H1 (cell line): ENCODE measurements at regions not wholly inside any gene's neighbourhood (a gene's known extent, or its start where the extent isn't known, plus 50 kb on each side); places are given as distances from the start of the nearest gene placed in this dataset.

Source experiments
- CTCF ChIA-PET: fragments of 300-600 bp; sonication (Branson Sonifier 250); formaldehyde crosslinking; loops from one replicate; lab custom pipeline; 2021; ENCODE audit not compliant: partially characterized antibody; lab: Charles Lee
- POLR2A ChIA-PET: fragments of 300-600 bp; sonication (Branson Sonifier 250); formaldehyde crosslinking; loops from one replicate; lab custom pipeline; 2021; ENCODE audit warnings: inconsistent platforms; ENCODE audit not compliant: partially characterized antibody; lab: Charles Lee
- DNase-seq, 2 experiments: peaks; one replicate each; pipeline versions ENCODE4 v3.0.0 to v3.0.0-alpha.2; 2010 to 2022; ENCODE audit warnings: low spot score in 2 of 2, low read depth in 1 of 2, mixed read lengths in 1 of 2
- FAIRE-seq: peaks from 2 replicates; lab custom pipeline; 2011; peaks lifted over from hg19 to GRCh38; lab: Jason Lieb, UNC
- H2AFZ ChIP-seq: 2 replicates; pipeline ENCODE4 v1.8.1; 2012; ENCODE audit warnings: low read length, inconsistent platforms
- H2AK5ac ChIP-seq: 2 replicates; pipeline ENCODE4 v1.6.1; 2013; ENCODE audit warnings: low read depth, low read length
- H2BK120ac ChIP-seq: replicated peaks from 2 replicates; pipeline ENCODE3; 2013; ENCODE audit warnings: low read depth, low read length, inconsistent platforms
- H2BK12ac ChIP-seq: 2 replicates; pipeline ENCODE4 v1.6.1; 2013; ENCODE audit warnings: low read depth, low read length
- H2BK15ac ChIP-seq: 2 replicates; pipeline ENCODE4 v1.6.1; 2013; ENCODE audit warnings: low read length
- H2BK20ac ChIP-seq: 2 replicates; pipeline ENCODE4 v1.6.1; 2013; ENCODE audit warnings: low read length
- H2BK5ac ChIP-seq: 2 replicates; pipeline ENCODE4 v1.6.1; 2013; ENCODE audit warnings: low read depth, low read length
- H3K14ac ChIP-seq: 2 replicates; pipeline ENCODE4 v1.6.1; 2013; ENCODE audit warnings: inconsistent platforms; ENCODE audit not compliant: insufficient read length
- H3K18ac ChIP-seq: 2 replicates; pipeline ENCODE4 v1.6.1; 2013; ENCODE audit warnings: low read length; ENCODE audit errors: extremely low read depth
- H3K23ac ChIP-seq: 2 replicates; pipeline ENCODE4 v1.6.1; 2013; ENCODE audit warnings: inconsistent platforms; ENCODE audit not compliant: insufficient read length
- H3K23me2 ChIP-seq: 2 replicates; pipeline ENCODE4 v1.6.1; 2013; ENCODE audit warnings: low read depth, low read length
- H3K27ac ChIP-seq: 2 replicates; pipeline ENCODE4 v1.6.1; 2011; ENCODE audit warnings: low read depth, low read length, inconsistent platforms
- H3K27me3 ChIP-seq, 4 experiments: replicated peaks in 1 of 4; 1 replicate in 1 of 4; 2 replicates in 3 of 4; pipeline versions ENCODE4 v1.6.1 to v1.8.1; 2011 to 2013; ENCODE audit warnings: low read length in 3 of 4, mild to moderate bottlenecking in 3 of 4, inconsistent platforms in 2 of 4, mixed read lengths in 2 of 4, moderate library complexity in 1 of 4; ENCODE audit not compliant: control insufficient read depth in 3 of 4, insufficient read depth in 3 of 4; ENCODE audit errors: extremely low read depth in 1 of 4
- H3K36me3 ChIP-seq, 4 experiments: 2 replicates each; pipeline versions ENCODE4 v1.6.1 to v1.8.1; 2011 to 2013; ENCODE audit warnings: mild to moderate bottlenecking in 4 of 4, low read length in 3 of 4, moderate library complexity in 2 of 4, control low read depth in 1 of 4, inconsistent platforms in 1 of 4; ENCODE audit not compliant: insufficient read depth in 4 of 4, control insufficient read depth in 2 of 4
- H3K4ac ChIP-seq: replicated peaks from 2 replicates; pipeline ENCODE3; 2013; ENCODE audit warnings: low read length, low read depth, mixed read lengths, inconsistent platforms; ENCODE audit not compliant: insufficient read length
- H3K4me1 ChIP-seq, 4 experiments: replicated peaks in 1 of 4; 1 replicate in 1 of 4; 2 replicates in 3 of 4; pipeline versions ENCODE4 v1.6.1 to v1.8.1; 2011 to 2013; ENCODE audit warnings: low read length in 3 of 4, inconsistent platforms in 2 of 4, mixed read lengths in 1 of 4; ENCODE audit not compliant: insufficient read depth in 4 of 4, control insufficient read depth in 3 of 4
- H3K4me2 ChIP-seq, 2 experiments: 2 replicates each; pipeline versions ENCODE4 v1.6.1 to v1.8.1; 2011 to 2013; ENCODE audit warnings: low read depth in 2 of 2, low read length in 2 of 2, control low read depth in 1 of 2, inconsistent platforms in 1 of 2, mild to moderate bottlenecking in 1 of 2; ENCODE audit not compliant: insufficient read depth in 1 of 2
- H3K4me3 ChIP-seq, 4 experiments: fragments of 200-600, 300-600 bp in 1 of 4; sonication (generic), shearing (Covaris generic), sonication (Bioruptor Twin) in 1 of 4; 2 replicates each; pipeline versions ENCODE4 v1.5.1 to v1.8.1; 2011 to 2016; ENCODE audit warnings: low read length in 4 of 4, low read depth in 3 of 4, control low read depth in 2 of 4, inconsistent platforms in 2 of 4, mild to moderate bottlenecking in 2 of 4, mixed read lengths in 1 of 4, moderate library complexity in 1 of 4; ENCODE audit not compliant: insufficient read depth in 2 of 4; ENCODE audit errors: extremely low read depth in 1 of 4
- H3K56ac ChIP-seq: replicated peaks from 2 replicates; pipeline ENCODE3; 2013; ENCODE audit warnings: low read depth, mild to moderate bottlenecking, mixed read lengths, low read length, inconsistent platforms; ENCODE audit not compliant: insufficient read length
- H3K79me1 ChIP-seq: 2 replicates; pipeline ENCODE4 v1.6.1; 2013; ENCODE audit warnings: low read depth, low read length, control low read depth
- H3K79me2 ChIP-seq, 2 experiments: 2 replicates each; pipeline versions ENCODE4 v1.6.1 to v1.8.1; 2012 to 2013; ENCODE audit warnings: low read length in 2 of 2, mild to moderate bottlenecking in 2 of 2, inconsistent platforms in 1 of 2; ENCODE audit not compliant: insufficient read depth in 2 of 2, control insufficient read depth in 1 of 2
- H3K9ac ChIP-seq, 4 experiments: replicated peaks in 1 of 4; 1 replicate in 1 of 4; 2 replicates in 3 of 4; pipeline versions ENCODE4 v1.6.1 to v1.8.1; 2011 to 2013; ENCODE audit warnings: low read depth in 3 of 4, low read length in 3 of 4, control low read depth in 2 of 4, mild to moderate bottlenecking in 2 of 4, moderate library complexity in 2 of 4, inconsistent platforms in 1 of 4; ENCODE audit errors: extremely low read depth in 1 of 4
- H3K9me3 ChIP-seq, 2 experiments: 2 replicates each; pipeline versions ENCODE4 v1.6.1 to v1.8.1; 2012 to 2013; ENCODE audit warnings: mild to moderate bottlenecking in 2 of 2, moderate library complexity in 2 of 2, control low read depth in 1 of 2, inconsistent platforms in 1 of 2, low read depth in 1 of 2, low read length in 1 of 2, mixed read lengths in 1 of 2; ENCODE audit not compliant: insufficient read depth in 2 of 2
- H4K20me1 ChIP-seq, 2 experiments: replicated peaks in 1 of 2; 2 replicates each; pipeline versions ENCODE3 to v1.8.1; 2011 to 2013; ENCODE audit warnings: inconsistent platforms in 2 of 2, low read length in 2 of 2, mild to moderate bottlenecking in 1 of 2; ENCODE audit not compliant: insufficient read depth in 2 of 2, control insufficient read depth in 1 of 2
- H4K5ac ChIP-seq: 2 replicates; pipeline ENCODE4 v1.6.1; 2013; ENCODE audit warnings: low read length, low read depth, mixed read lengths, inconsistent platforms; ENCODE audit not compliant: insufficient read length
- H4K8ac ChIP-seq: 2 replicates; pipeline ENCODE4 v1.8.0; 2013; ENCODE audit warnings: mild to moderate bottlenecking, moderate library complexity, low read length, inconsistent platforms; ENCODE audit not compliant: insufficient read depth; ENCODE audit errors: extremely low read depth
- H4K91ac ChIP-seq: replicated peaks from 2 replicates; pipeline ENCODE3; 2013; ENCODE audit warnings: low read length, mixed read lengths, inconsistent platforms; ENCODE audit not compliant: insufficient read length
- BACH1 ChIP-seq: IDR thresholded peaks from 2 replicates; pipeline ENCODE4 v1.6.1; 2012; ENCODE audit warnings: low read length, improper control_type of control experiment
- CREB1 ChIP-seq: IDR thresholded peaks from 2 replicates; pipeline ENCODE4 v1.6.1; 2012; ENCODE audit warnings: inconsistent platforms
- E2F6 ChIP-seq: IDR thresholded peaks from 2 replicates; pipeline ENCODE4 v1.6.1; 2012; ENCODE audit warnings: inconsistent platforms
- GABPA ChIP-seq: IDR thresholded peaks from 2 replicates; pipeline ENCODE4 v1.6.1; 2011; ENCODE audit warnings: mild to moderate bottlenecking, low read length, moderate library complexity, borderline replicate concordance; ENCODE audit not compliant: insufficient read depth
- KDM5A ChIP-seq: fragments of 200-600 bp; IDR thresholded peaks from 2 replicates; pipeline ENCODE4 v1.7.1; 2012; ENCODE audit warnings: mild to moderate bottlenecking, low read length, inconsistent platforms, mixed read lengths
- NRF1 ChIP-seq: IDR thresholded peaks from 2 replicates; pipeline ENCODE4 v1.6.1; 2011; ENCODE audit warnings: mild to moderate bottlenecking, low read depth, low read length, improper control_type of control experiment
- RNF2 ChIP-seq: fragments of 200-900, 300-1000 bp; sonication (generic); IDR thresholded peaks from 2 replicates; pipeline ENCODE4 v1.7.1; 2016; ENCODE audit warnings: borderline replicate concordance, low read depth, mild to moderate bottlenecking, antibody characterized with exemption, low read length; ENCODE audit not compliant: poor library complexity, severe bottlenecking; ENCODE audit errors: missing control alignments
- RXRA ChIP-seq: IDR thresholded peaks from 2 replicates; pipeline ENCODE4 v1.6.1; 2011; ENCODE audit warnings: low read depth, mild to moderate bottlenecking, low read length, moderate library complexity; ENCODE audit not compliant: insufficient read depth
- SIRT6 ChIP-seq: IDR thresholded peaks from one replicate; pipeline ENCODE4 v1.7.1; 2012; ENCODE audit warnings: low read length, inconsistent platforms
- SIX5 ChIP-seq: IDR thresholded peaks from 2 replicates; pipeline ENCODE4 v1.6.1; 2011; ENCODE audit warnings: mild to moderate bottlenecking, low read depth, low read length
- SP2 ChIP-seq: IDR thresholded peaks from 2 replicates; pipeline ENCODE4 v1.6.1; 2012; ENCODE audit warnings: mild to moderate bottlenecking, low read length, inconsistent platforms
- USF2 ChIP-seq: IDR thresholded peaks from 2 replicates; pipeline ENCODE4 v1.6.1; 2011; ENCODE audit warnings: low read length, improper control_type of control experiment
- WGBS, 2 experiments: shearing (Covaris generic) in 1 of 2; methylation state at CpG; one replicate each; pipeline versions ENCODE4 v1.1.6 to v1.1.7; 2013 to 2015; ENCODE audit warnings: low lambda C conversion rate in 2 of 2, mixed read lengths in 2 of 2, inconsistent platforms in 1 of 2, low coverage in 1 of 2, missing lambda C conversion rate in 1 of 2; ENCODE audit not compliant: insufficient replicate concordance in 2 of 2, insufficient coverage in 1 of 2, insufficient read length in 1 of 2; ENCODE audit errors: extremely low coverage in 1 of 2, missing lambda C conversion rate in 1 of 2; 5-methylcytosine and 5-hydroxymethylcytosine counted together

DNA sequence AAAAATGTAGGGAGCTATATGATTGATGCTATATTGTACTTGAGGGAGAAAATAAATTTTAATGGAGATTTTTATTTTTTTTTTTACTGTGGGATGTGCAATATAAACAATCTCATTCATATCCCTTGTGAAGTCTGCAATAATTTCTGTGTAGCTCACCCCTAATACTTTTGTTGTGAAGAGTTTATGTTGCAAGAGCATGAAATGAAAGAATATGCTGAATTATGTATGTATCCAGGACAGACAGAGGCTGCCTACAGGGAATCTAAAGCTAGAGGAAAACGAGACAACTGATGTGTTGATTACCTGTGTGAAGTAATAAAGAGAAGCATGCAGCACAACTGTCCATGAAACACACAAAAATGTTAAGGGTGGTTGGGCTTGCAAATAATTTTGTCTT is 643.3 kb downstream of the DCDC2C start:
- no peaks in the 10 kb centered on the region for H3K4me1 ChIP-seq
- H3K14ac ChIP-seq = no peak overlapping the region
- H3K79me2 ChIP-seq = no peaks in the 10 kb centered on the region
- no peak overlapping the region for H2BK12ac ChIP-seq
- no peak overlapping the region for H4K91ac ChIP-seq
- CTCF ChIA-PET = interaction anchor here (0.6 to 1.1 kb wide), 2 partner anchors 33 to 387 kb away, joined by 3 read pairs; no protein-coding TSS in a partner anchor
- H3K36me3 ChIP-seq = no peaks in the 10 kb centered on the region; a peak in 1 of 8 replicates
- H2BK5ac ChIP-seq = no peak overlapping the region
- 94% methylated on average over 1 of the region's 1 CpG; no CpG with 5 or more reads in 1 of the 2 experiments for WGBS, 2 experiments
- H3K9ac ChIP-seq = no peak overlapping the region
- H2AFZ ChIP-seq = no peak overlapping the region
- 0 out of 4 replicates have a peak, but pooled peaks cover 0 to under 1% of the 10 kb centered on the region in 2 experiments for H3K9me3 ChIP-seq
- H3K4me3 ChIP-seq = no peak overlapping the region
- H3K23me2 ChIP-seq = no peaks in the 10 kb centered on the region; the same call in 1 of the 2 replicates
- no peak overlapping the region for H2BK120ac ChIP-seq
- H4K20me1 ChIP-seq = no peaks in the 10 kb centered on the region
- no peak overlapping the region for H4K5ac ChIP-seq
- H3K27me3 ChIP-seq = no peaks in the 10 kb centered on the region
- no peak overlapping the region for H3K23ac ChIP-seq
- H3K79me1 ChIP-seq = no peaks in the 10 kb centered on the region
- no peak overlapping the region for H4K8ac ChIP-seq
- DNase-seq (no peak), FAIRE-seq (no peak)
- H2BK20ac ChIP-seq = no peak overlapping the region
- no peak overlapping the region for H3K27ac ChIP-seq
- no peak overlapping the region for H3K56ac ChIP-seq
- H2AK5ac ChIP-seq = no peak overlapping the region
- H2BK15ac ChIP-seq = no peak overlapping the region
- H3K4ac ChIP-seq = no peak overlapping the region
- H3K4me2 ChIP-seq = no peak overlapping the region
- POLR2A ChIA-PET = interaction anchor here (0.6 kb wide), 1 partner anchor 148 kb away, joined by 3 read pairs; no protein-coding TSS in a partner anchor
- no peak overlapping the region for H3K18ac ChIP-seq
- TF ChIP-seq RNF2 (no peak), SIX5 (no peak), RXRA (no peak), NRF1 (no peak), USF2 (no peak), CREB1 (no peak), BACH1 (no peak), GABPA (no peak), KDM5A (no peak), SIRT6 (no peak), SP2 (no peak), E2F6 (no peak)
